ENCODE measurements at regions not wholly inside any gene's neighbourhood (a gene's known extent, or its start where the extent isn't known, plus 50 kb on each side); places are given as distances from the start of the nearest gene placed in this dataset.

DNA sequence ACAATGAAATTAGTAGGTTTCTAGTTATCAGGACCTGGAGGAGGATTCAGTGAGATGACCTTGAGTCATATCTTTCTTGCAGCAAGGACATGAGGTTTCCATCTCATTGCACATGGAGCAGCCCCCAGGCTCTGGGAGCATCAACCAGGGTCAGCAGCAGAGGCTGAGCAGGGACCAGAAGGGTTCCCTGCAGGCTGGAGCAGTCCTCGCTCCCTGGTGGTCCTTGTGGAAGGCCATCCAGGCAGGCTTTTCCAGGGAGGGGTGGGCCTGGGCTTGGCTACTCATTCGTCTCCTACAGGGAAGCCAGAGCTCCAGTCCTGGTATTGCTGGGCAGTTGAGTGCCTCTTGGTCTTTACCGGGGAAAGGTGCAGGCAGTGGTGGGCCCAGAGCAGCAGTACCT is 587.5 kb downstream of the GLRX3 start:
- no peak for DNase-seq

GRCh38 chr10:130725474-130725970 is 586.0 kb downstream of the TCERG1L start:
- no peak for DNase-seq

DNA sequence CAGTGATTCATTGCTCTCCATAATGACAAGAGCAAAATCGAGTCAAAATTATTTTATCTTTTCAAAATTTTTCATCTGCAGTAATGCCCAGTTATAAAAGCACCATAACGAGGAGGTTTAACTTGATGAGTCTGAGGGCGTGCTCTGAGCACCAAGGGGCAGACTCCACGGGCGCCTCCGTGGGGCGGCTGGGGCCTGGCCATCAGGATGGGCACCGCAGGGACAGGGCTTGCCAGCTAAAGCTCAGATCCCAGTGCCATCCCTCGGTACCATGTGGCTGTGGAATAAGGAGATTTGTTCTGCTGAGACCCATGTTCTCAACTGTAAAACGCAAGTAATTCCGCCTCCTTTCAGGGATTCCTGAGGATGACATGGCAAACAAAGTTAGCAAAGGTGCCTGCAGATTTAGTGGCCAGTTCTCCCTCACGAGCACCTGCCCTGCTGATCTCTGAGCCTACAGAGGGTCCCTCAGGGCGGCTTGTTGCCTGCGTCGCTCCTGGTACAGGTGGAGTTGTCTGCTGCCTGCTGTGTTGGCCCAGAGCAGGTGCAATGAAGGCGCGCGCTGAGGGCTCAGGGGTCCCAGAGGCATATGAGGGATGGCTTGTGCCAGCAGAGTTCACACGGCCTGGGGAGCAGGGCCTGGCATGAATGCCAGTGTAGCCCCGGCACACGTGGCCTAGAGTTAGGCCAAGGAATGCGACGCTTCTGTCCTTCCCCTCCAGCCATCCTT is 584.4 kb downstream of the TCERG1L start:
- DNase-seq: no peak

DNA sequence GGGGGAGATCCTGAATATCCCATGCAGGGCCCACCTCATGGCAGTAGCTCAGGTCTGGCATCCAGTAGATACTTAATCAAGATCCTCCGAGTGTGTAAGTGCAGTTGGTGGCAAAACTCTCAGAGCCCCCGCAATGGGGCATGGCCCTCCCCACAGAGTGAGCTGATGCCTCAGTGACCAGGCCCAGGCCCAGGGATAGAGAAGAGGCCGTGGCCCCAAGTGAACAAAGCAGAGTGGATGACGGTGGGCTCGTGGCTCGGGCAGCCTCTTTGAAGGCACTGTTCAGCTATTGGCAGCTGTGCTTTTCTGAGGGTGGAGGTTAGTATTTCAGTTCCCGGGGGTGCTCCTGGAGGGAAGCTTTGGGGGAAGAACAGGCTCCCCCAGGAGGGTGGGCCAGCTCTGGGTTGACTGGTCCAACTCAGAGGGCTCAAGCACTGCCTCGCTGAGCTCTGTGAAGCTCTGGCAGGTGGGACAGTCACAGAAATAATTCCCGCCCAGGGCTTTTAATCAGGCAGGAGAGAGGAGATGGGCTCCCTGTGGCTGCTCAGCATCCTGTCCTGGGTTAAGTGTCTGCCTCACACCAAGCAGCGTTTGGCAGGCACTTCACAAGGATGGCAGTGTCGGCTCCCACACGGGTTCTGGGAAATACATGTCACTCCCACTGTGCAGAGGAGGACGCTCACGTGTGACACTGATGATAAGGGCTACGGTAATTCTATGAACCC is 583.6 kb downstream of the TCERG1L start:
- DNase-seq: no peak

GRCh38 chr10:130728531-130729215 is 582.8 kb downstream of the TCERG1L start:
- DNase-seq: no peak

DNA sequence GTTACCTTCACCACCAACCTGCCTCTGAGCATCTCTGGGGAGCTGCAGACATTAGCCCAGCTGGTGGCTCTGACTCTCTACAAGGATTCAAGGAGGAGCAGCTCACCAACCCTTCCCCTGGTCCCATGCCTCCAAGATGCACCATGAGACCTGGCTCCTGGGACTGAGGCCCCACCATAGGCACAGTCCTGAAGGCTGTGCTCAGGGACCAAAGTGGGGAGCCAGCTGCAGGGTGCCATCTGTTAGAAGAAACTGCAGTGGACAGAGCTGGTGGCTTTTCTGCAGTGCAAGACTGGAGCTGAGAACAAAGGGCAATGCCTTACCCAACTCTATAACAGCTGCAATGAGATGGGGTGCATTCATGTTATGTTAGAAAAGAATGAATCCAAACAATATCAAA is 581.6 kb downstream of the TCERG1L start:
- no peak for DNase-seq

- no peak for DNase-seq
Observed at GRCh38 chr10:130737186-130737585, 574.3 kb downstream of the TCERG1L start.

DNA sequence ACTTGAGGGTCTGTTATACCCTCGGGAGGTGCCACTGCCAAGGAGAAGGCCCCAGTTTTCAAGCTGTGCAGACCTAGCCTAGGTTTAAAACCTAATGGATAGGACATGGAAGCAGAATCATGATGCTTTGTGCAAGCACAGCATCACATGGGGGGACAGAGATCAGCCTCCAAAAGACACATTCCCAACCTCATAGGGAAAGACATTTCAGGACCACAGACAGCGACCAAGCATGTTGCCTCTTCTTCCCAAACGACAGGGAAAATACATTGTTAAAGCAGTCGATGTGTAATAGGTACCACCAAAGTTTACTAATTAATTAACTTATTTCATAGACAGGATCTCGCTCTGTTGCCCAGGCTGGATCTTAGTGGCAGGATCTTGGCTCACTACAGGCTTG is 573.9 kb downstream of the TCERG1L start:
- DNase-seq: no peak

- DNase-seq: no peak
Observed at GRCh38 chr10:130739016-130739756, 572.3 kb downstream of the TCERG1L start.

GRCh38 chr10:130739757-130740145 is 571.8 kb downstream of the TCERG1L start:
- DNase-seq: no peak

DNA sequence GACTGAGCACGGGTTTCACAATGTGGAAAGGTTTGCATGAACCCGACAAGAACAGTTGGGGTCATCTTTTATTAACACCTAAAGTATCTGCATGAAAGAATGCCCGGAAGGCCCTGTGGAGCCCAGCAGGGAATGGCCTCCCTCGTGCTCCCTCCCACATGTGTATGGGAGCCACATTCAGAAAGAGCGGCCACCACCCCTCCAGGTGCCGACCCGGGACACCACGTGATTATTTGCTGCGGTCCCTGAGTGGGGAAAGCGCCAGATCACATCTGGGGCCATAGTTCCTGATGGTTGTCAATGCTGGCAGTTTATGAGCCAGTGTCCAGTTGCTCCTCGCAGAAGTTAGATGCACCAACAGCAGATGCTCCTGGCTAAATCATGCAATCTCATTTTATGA is 571.4 kb downstream of the TCERG1L start:
- DNase-seq: no peak

- DNase-seq: no peak
Observed at GRCh38 chr10:130740915-130741750, 570.4 kb downstream of the TCERG1L start.

- DNase-seq: no peak
Observed at GRCh38 chr10:130741901-130742855, 569.3 kb downstream of the TCERG1L start.

GRCh38 chr10:130742941-130743675 is 568.4 kb downstream of the TCERG1L start:
- no peak for DNase-seq

GRCh38 chr10:130743751-130744271 is 567.7 kb downstream of the TCERG1L start:
- no peak for DNase-seq

- no peak for DNase-seq
Observed at GRCh38 chr10:130744631-130745030, 566.9 kb downstream of the TCERG1L start.

DNA sequence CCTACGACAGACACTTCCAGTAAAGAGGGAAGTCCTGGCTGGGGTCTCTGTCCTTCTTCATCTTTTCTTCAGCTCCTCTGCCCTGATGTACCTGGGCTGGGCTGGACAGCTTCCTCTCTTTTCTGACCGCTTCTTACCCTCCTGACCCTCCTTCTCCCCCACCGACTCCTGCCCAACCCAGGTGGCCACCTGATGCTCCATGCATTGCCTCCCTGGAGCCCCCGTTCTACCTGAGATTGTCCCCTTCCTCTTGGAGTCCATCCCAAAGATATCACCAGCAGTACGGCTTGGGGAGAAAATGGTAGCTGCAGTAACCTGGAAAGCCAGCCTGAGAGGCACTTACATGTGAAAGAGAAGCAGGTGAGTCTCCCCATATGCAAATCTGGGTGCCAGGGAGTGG is 566.3 kb downstream of the TCERG1L start:
- no peak for DNase-seq

- DNase-seq: no peak
Observed at GRCh38 chr10:130745821-130746220, 565.7 kb downstream of the TCERG1L start.

- DNase-seq: no peak
Observed at GRCh38 chr10:130746311-130746710, 565.2 kb downstream of the TCERG1L start.
